ENCODE measurements at regions not wholly inside any gene's neighbourhood (a gene's known extent, or its start where the extent isn't known, plus 50 kb on each side); places are given as distances from the start of the nearest gene placed in this dataset.

GRCh38 chr5:74120585-74120984, 494.6 kb downstream of the ARHGEF28 start:
- Histone ChIP-seq H3K9ac (ENCODE audit: low read length) (no peak overlapping the region), H3K4me3 (ENCODE audit: low read length) (no peak overlapping the region), H4K20me1 (ENCODE audit: low read length) (no peaks in the 10 kb centered on the region), H3F3A (ENCODE audit: low read length, unreplicated experiment) (no peaks in the 10 kb centered on the region), H3K36me3 (ENCODE audit: low read depth, low read length) (no peaks in the 10 kb centered on the region), H3K4me1 (ENCODE audit: insufficient read depth, low read length) (no peaks in the 10 kb centered on the region), H3K9me2 (replicated peaks; ENCODE audit: low read length) (no peaks in the 10 kb centered on the region), H3K27me3 (ENCODE audit: low read length) (no peaks in the 10 kb centered on the region), H2AFZ (ENCODE audit: low read length) (no peak overlapping the region), H3K4me2 (ENCODE audit: low read length) (no peak overlapping the region), H3K9me3 (ENCODE audit: low read length) (no peaks in the 10 kb centered on the region), H3K27ac (ENCODE audit: low read length) (no peak overlapping the region), H3K79me2 (ENCODE audit: low read length) (no peaks in the 10 kb centered on the region)
- BruUV-seq (replicated peaks): no TSS peak
- intact Hi-C loops (cut with micrococcal nuclease): no loop called here
- no peak for TF ChIP-seq CTCF (conservative IDR thresholded peaks at IDR 0.05; ENCODE audit: low read depth, low read length)
- no peak for TF ChIP-seq EZH2 (IDR thresholded peaks at IDR 0.05; ENCODE audit: low read length, unreplicated experiment)
- TF ChIP-seq EZH2phosphoT487 (IDR thresholded peaks at IDR 0.05; ENCODE audit: borderline replicate concordance, low read length): no peak
- POLR2A ChIA-PET (ENCODE audit: unreplicated experiment): no interaction called here
- no peak for ATAC-seq
- no peak for DNase-seq
- CTCF ChIA-PET: no interaction called here

- ChIA-PET POLR2A (ENCODE audit: unreplicated experiment) (no interaction called here), CTCF (no interaction called here)
- Histone ChIP-seq H3K4me1 (ENCODE audit: insufficient read depth, low read length) (no peaks in the 10 kb centered on the region), H3K9ac (ENCODE audit: low read length) (no peak overlapping the region), H3K27ac (ENCODE audit: low read length) (no peak overlapping the region), H3K4me2 (ENCODE audit: low read length) (no peak overlapping the region), H3K4me3 (ENCODE audit: low read length) (no peak overlapping the region), H3F3A (ENCODE audit: low read length, unreplicated experiment) (no peaks in the 10 kb centered on the region), H4K20me1 (ENCODE audit: low read length) (no peaks in the 10 kb centered on the region), H3K79me2 (ENCODE audit: low read length) (no peaks in the 10 kb centered on the region), H3K9me3 (ENCODE audit: low read length) (no peaks in the 10 kb centered on the region), H3K36me3 (ENCODE audit: low read depth, low read length) (no peaks in the 10 kb centered on the region), H3K9me2 (replicated peaks; ENCODE audit: low read length) (no peaks in the 10 kb centered on the region), H3K27me3 (ENCODE audit: low read length) (no peaks in the 10 kb centered on the region), H2AFZ (ENCODE audit: low read length) (no peak overlapping the region)
- TF ChIP-seq EZH2 (IDR thresholded peaks at IDR 0.05; ENCODE audit: low read length, unreplicated experiment): no peak
- no peak for TF ChIP-seq CTCF (conservative IDR thresholded peaks at IDR 0.05; ENCODE audit: low read depth, low read length)
- TF ChIP-seq EZH2phosphoT487 (IDR thresholded peaks at IDR 0.05; ENCODE audit: borderline replicate concordance, low read length): no peak
- no TSS peak for BruUV-seq (replicated peaks)
- intact Hi-C loops (cut with micrococcal nuclease): no loop called here
- DNase-seq (no peak), ATAC-seq (no peak)
These were observed 492.1 kb downstream of the ARHGEF28 start for GRCh38 chr5:74118071-74118470.

DNA sequence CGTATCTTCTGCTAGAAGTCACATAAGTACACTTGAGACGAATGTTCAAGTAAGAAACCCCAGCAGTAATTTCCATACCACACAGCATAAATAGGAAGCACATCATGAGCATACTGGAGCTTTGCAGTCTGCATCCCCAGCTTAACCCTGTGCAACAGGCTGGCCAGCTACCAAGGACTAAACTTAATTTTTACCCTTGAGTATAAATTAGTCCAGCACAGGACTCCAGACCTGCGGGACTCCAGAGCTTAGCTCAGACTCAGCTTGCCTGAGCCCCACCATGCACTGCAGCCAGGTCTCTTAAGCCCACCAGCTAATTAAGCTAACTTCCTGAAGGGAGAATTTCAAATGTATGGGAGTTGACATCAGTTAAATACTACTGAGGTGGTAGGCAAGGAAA, 491.0 kb downstream of the ARHGEF28 start:
- BruUV-seq (replicated peaks): no TSS peak
- no peaks in the 10 kb centered on the region for H3K4me1 ChIP-seq (ENCODE audit: insufficient read depth, low read length)
- CTCF ChIA-PET: no interaction called here
- ATAC-seq: no peak
- H3K9ac ChIP-seq (ENCODE audit: low read length): no peak overlapping the region
- H3K79me2 ChIP-seq (ENCODE audit: low read length): no peaks in the 10 kb centered on the region
- DNase-seq: no peak
- H3K9me2 ChIP-seq (replicated peaks; ENCODE audit: low read length): no peaks in the 10 kb centered on the region
- no peak overlapping the region for H3K27ac ChIP-seq (ENCODE audit: low read length)
- no peak overlapping the region for H2AFZ ChIP-seq (ENCODE audit: low read length)
- TF ChIP-seq EZH2 (IDR thresholded peaks at IDR 0.05; ENCODE audit: low read length, unreplicated experiment) (no peak), EZH2phosphoT487 (IDR thresholded peaks at IDR 0.05; ENCODE audit: borderline replicate concordance, low read length) (no peak), CTCF (conservative IDR thresholded peaks at IDR 0.05; ENCODE audit: low read depth, low read length) (no peak)
- no peaks in the 10 kb centered on the region for H3F3A ChIP-seq (ENCODE audit: low read length, unreplicated experiment)
- H3K9me3 ChIP-seq (ENCODE audit: low read length): no peaks in the 10 kb centered on the region
- H3K4me3 ChIP-seq (ENCODE audit: low read length): no peak overlapping the region
- no peak overlapping the region for H3K4me2 ChIP-seq (ENCODE audit: low read length)
- H3K27me3 ChIP-seq (ENCODE audit: low read length): no peaks in the 10 kb centered on the region
- intact Hi-C loops (cut with micrococcal nuclease): no loop called here
- no peaks in the 10 kb centered on the region for H3K36me3 ChIP-seq (ENCODE audit: low read depth, low read length)
- POLR2A ChIA-PET (ENCODE audit: unreplicated experiment): no interaction called here
- H4K20me1 ChIP-seq (ENCODE audit: low read length): no peaks in the 10 kb centered on the region
